ENCODE measurements at regions not wholly inside any gene's neighbourhood (a gene's known extent, or its start where the extent isn't known, plus 50 kb on each side); places are given as distances from the start of the nearest gene placed in this dataset.

DNA sequence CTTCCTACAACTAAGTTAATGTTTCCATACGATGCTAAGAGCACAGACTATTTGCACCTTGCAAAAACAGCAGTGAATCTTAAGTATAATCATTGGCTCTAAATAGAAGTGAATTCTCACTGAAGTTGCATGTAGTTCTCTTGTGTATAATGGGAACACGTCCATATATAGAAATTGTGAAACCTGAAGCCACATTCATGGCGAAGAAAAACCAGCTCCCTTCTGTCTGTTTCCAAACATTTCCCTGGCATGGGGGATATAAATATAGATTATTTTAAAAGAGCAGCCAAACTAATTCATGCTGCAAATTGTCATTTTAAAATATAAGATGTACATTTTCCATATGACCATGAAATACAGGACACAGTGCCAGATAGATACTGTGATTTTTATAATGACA is 71.1 kb downstream of the TRAM1L1 start:
- TF ChIP-seq, protein P1, sequence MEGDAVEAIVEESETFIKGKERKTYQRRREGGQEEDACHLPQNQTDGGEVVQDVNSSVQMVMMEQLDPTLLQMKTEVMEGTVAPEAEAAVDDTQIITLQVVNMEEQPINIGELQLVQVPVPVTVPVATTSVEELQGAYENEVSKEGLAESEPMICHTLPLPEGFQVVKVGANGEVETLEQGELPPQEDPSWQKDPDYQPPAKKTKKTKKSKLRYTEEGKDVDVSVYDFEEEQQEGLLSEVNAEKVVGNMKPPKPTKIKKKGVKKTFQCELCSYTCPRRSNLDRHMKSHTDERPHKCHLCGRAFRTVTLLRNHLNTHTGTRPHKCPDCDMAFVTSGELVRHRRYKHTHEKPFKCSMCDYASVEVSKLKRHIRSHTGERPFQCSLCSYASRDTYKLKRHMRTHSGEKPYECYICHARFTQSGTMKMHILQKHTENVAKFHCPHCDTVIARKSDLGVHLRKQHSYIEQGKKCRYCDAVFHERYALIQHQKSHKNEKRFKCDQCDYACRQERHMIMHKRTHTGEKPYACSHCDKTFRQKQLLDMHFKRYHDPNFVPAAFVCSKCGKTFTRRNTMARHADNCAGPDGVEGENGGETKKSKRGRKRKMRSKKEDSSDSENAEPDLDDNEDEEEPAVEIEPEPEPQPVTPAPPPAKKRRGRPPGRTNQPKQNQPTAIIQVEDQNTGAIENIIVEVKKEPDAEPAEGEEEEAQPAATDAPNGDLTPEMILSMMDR (IDR thresholded peaks at IDR 0.05), result no peak
- no peak for TF ChIP-seq TCF7L2 (IDR thresholded peaks at IDR 0.05; ENCODE audit: low read depth, low read length)
